Epidermal melanocyte (primary cell): ENCODE measurements at regions not wholly inside any gene's neighbourhood (a gene's known extent, or its start where the extent isn't known, plus 50 kb on each side); places are given as distances from the start of the nearest gene placed in this dataset.
"Not testable (repeated sequence)": the region's sequence is repeated elsewhere in the genome, so short reads cannot be mapped to it uniquely, and the experiment has no call there.

Experiments
- DNase-seq: peaks from one replicate; pipeline ENCODE4 v3.0.0; 2011; ENCODE audit warnings: low spot score; ENCODE audit not compliant: insufficient read length

DNA sequence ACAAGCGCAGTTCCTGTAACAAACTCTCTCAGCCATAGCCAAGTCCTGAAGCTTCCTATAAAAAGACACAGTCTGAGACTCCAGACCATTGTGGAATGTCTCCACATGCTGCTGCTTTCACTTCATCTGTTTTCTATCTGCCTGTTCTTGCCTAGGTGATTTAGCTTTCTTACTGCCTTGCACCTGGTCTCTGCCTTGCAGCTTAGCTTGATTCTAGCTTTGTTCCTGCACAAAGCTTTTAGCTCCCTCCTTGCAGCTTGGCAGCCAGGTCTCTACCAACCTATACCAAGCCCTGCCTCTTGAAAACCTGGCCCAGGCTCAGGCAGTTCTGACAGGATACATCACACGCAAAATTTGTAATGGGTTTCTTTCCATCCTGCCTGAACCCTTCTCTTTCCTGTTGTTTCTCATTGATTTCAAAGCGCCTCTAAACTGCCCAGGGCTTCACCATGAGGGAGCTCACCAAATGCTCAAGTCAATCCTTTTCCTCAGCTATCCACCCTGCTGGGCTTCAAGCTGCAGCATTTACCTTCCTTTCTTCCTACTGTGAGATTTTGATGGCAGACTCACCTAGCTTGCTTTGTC is 941.3 kb upstream of the NXPH2 start:
- DNase-seq: no peak

DNA sequence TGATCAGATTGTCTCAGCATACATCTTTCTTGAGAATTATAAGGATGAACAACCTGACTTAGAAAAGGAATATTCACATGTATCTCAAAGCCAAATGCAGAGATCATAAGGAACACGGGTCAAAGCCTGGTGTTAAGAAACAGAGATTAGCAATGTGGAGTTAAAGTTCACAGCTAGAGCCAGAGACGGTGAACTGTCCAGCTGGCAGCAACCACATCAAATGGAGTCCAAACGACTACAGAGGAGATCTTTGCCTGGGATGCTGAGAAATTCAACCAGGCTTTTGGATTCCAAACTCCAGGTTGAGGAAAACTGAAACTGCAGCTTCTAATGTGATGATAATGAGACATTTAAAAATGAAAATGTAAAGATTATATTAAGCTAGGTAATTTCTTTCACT is 939.9 kb upstream of the NXPH2 start:
- DNase-seq: no peak

DNA sequence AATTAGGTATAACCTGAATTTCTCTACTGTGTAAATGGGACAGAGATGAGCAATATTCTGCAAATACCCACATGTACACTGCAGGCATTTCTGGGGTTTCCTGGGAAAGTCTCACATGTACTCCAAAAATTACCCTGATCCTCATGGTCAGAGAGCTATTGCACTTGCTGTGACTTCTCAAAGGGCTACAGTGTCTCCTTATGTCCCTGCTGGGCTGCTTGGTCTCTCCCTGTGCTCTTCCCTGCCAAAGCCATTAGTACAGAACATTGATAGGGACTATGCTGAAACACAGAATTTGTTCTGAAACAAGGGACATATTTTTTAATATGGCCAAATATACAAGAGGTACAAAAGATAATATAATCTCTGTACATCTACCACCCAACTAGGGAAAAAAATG is 924.4 kb upstream of the NXPH2 start:
- no peak for DNase-seq

DNA sequence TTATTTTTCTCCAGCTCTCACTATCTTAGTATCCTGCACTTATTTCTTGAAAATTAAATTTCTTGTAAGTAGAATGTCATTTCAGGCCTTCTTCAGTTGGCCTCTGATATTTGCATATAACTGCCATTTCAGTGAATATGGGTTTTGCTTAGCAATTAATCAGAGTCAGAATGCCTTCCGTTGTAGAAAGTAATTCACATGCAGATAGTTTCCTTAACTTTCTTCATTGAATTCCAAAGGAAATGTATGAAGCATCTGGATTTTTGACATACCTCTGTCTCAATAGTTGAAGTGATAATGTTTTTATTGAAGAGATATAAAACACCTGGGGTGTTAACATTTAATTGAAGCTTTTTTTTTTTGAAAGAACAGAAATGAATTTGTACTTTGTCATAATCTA is 914.1 kb upstream of the NXPH2 start:
- DNase-seq: no peak

DNA sequence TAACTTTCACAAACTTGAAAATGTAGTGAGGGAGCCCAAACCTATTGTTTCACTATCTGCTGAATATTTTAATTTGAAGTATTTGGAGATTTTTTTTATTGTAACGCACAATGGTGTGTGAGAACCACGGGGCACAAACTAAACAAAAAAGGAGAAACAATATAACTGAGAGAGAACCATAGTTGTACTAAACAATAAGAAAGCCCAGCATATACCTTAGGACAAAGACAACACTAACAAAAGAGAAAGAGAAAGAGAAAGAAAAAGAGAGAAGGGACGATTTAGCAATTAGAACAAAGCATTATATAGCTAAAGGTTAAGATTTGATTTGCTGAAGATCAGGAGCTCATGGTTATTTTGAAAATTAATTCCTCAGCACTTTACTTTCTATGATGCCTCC is 906.0 kb upstream of the NXPH2 start:
- no peak for DNase-seq

DNA sequence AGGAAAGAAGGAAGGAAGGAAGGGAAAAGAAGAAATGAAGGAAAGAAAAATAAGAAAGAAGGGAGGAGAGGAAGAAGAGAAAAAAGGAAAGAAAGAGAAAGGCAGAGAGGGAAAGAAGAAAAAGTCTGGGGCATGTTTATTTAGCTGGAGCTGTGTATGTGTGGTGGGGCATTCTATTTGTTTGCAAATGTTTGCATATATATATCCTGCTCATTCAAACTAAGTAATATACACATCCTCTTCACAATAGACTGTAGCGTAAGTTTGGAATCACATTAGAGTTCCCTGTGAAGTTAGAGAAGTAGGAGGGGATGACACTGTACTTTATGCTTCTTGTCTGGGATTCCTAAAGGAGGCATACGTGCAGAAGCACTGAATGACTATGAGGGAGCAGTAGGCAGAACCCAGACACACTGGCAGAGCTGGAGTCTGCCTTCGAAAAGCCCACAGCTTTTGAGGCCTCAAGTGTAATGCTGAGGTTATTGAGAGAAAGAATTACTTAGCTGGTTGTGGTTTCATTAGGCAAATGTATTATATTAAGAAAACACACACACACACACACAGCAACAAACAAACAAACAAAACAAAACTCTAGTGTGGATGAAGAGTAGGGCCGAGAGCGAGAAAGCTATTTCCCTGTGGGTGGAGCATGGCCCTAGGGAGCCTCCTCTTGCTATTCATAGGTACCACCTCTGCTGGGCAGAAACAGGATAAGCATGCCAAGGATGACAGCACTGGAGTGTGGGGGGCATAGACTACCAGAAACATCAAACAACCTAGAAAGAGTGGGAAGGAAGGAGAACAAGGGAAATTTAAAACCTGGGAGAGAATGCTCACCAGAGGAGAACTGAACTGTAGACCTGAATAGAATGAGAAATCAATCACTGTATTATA is 905.1 kb upstream of the NXPH2 start:
- DNase-seq: no peak

DNA sequence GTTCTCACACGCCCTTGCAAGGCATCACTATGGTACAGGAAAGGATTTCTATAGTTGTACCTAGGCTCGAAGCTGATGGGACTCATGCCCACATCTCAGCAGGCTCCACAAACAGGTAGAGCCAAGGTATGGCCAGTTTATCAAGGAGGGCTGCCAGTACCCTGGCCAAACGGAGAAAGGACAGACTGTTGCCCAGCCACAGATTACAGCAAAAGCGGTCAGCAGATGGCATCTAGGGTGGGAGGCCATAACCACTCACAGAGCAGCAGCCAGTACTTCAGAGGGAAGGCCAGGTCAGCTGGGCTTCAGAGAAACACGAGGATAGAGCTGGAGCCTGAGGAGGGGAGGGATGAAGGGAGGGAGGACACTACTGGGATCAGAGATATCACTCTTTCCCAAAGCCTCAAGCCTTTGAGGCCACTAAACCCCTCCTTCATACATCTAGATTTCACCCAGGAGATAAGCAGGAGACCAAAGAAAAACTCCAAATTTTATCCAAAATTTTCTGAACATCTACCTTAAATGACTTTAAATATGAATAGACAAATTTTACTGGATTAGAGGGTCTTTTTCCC is 904.2 kb upstream of the NXPH2 start:
- no peak for DNase-seq

DNA sequence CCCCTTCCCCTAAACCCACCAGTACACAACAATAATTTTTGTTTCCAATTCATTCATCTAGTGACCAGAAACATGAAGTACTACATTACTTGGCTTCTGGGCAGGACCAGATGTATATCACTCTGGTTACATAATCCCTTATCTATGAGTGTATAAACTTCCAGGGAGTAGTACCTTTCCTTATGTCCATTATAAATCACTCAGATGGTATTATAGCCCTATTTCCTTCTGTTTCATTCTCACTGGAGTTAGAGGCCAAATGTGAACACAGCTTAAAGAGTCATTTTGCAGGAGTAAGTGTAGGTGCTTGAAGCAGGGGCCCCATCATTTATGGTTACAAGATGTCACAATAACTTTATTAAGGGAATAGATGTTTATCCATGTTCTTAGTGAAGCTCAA is 894.4 kb upstream of the NXPH2 start:
- DNase-seq: no peak

DNA sequence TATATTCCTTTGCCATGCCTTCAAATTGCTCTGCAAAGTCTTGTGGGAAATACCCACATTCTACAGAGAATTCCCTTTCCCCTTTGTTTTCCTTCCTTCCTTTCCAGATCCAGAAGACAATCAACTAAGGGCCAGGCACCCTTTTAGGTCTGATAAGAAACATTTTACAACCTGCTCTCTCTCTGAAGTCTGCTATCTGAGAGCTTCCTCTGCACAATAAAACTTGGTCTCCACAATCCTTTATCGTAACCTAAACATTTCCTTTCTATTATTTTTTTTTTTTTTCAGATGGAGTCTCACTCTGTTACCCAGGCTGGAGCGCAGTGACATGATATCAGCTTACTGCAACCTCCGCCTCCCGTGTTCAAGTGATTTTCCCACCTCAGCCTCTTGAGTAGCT is 893.3 kb upstream of the NXPH2 start:
- not testable (repeated sequence) for DNase-seq

DNA sequence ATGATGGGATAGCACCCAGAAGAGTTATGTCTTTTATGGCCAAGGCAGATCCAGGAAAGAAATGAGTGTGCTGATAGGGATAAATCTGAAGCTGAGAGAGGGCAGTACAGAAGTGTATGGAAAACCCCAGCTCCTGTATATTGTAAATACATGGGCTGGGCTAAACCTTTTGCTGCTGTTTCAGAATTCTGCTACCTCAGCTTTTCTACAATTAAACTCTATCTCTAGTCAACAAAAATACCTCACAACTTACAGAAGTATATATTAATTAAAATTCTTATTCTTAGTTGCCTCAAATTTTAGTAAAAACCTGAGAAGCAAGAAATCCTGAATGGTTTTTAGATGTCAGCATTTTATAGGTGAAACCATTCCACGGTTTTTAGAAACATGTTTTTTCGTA is 889.5 kb upstream of the NXPH2 start:
- DNase-seq: no peak

DNA sequence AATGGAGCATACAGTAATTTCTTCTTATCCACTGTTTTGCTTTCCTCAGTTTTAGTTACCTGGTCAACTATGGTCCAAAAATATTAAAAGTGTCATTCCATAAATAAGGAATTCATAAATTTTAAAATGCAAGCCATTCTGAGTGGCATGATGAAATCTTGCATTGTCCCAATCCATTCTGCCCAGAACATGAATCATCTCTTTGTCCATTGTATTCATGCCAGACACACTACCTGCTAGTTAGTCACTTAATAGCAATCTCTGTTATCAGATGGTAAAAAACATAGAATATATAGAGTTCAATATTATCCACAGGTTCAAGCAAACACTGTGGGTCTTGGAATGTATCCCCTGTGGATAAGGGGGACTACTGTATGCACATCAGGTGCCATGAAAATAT is 872.2 kb upstream of the NXPH2 start:
- no peak for DNase-seq

DNA sequence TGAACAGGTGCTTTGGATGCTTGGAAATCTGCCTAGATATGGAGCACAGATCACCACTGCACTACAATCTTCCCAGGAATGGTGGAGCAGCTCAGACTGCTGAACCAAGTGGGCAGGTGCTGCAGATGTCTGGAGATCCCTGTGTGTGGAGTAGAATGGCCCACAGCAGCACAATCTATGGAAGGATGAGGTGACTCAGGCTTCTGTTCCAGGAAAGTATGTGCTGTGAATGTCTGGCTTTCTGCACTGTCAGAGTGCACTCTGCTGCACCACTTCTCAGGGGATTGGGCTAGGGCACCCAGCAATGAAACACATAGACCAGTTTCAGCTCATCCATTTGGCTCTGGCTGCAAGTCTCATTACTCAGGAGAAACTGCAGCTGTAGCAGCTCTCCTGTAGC is 865.4 kb upstream of the NXPH2 start:
- no peak for DNase-seq

DNA sequence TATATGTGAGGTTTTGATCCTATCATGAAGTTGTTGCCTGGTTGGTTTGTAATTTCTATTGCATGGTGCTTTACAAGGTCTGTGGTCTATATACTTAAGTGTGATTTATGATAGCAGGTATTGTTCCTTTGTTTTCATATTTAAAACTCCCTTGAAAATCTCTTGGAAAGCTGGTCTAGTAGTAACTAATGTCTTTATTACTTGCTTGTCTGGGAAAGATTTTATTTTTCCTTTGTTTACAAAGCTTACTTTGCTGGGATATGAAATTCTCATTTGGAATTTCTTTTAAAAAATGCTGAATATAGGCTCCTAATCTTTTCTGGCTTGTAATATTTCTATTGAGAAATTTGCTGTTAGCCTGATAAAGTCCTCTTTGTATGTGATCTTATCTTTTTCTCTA is 862.9 kb upstream of the NXPH2 start:
- DNase-seq: no peak

DNA sequence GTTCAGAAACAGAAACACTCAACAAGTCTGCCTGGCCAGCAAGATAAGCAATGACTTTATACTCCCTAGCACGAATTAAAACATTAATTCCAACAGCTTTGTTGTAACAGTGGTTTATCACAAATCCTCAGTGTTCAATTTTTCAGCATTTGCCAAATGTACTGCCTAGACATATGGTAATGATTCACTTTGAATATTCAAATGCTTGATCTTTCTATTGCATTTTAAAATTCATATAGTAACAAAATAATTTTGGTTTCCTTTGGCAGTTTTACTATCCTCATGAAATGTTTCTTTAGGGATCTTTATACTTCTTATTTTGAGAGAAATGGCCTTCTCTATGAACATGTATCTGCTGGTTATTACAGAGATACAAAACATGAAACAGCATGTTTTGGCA is 851.8 kb upstream of the NXPH2 start:
- DNase-seq: no peak

DNA sequence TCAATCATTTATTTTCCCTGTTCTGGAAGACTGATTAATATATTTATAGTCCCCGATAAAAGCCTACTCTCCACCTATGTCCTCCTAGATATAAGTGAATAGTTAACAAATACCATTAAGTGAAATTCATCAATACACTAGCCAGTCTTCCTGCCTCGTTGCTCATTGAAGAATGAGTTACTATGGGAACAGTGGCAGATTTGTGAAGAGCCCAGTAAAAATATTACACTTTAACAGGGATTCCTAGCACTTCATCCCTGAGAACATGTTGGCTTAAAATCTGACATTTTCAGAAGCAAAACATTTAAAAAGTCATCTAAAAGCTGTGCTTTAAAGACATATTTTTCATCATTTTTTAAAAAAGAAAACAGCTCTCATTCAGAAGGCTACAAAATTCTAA is 848.7 kb upstream of the NXPH2 start:
- no peak for DNase-seq

DNA sequence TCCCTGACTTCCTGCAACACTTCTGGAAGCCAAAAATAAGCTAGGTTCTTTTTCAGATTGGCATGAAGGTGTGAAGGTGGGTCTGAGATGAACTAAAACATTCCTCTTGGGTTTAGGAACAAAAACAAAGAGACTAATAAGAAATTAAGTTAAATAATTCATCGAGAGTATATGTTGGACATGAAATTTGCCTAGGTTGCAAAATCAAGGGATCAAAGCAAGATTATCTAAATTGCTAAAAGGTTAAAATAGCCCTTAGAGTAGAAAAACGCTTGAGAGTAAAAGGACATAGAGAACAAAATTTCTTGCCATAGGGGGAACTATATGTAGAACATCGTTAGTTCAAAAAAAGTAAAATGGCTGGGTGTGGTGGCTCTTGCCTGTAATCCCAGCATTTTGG is 845.9 kb upstream of the NXPH2 start:
- no peak for DNase-seq

DNA sequence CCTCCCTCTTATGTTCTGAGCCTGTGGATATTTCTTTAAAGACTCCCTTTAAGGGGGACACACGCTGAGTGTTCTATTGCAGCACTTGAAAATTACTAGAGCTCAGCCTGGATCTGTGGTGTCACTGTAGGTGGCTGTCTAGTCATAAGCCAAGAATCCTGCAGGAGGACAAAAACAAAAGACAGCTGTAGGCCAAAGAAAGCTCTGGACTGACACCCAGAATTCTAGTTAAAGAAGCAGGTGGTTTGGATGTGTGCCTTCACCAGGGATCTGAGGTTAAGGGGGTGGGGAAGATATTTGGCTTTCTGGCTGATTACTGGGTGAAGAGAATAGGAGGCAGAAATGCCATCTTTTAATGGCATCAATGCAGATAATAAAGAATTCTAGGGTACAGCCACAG is 842.5 kb upstream of the NXPH2 start:
- no peak for DNase-seq

DNA sequence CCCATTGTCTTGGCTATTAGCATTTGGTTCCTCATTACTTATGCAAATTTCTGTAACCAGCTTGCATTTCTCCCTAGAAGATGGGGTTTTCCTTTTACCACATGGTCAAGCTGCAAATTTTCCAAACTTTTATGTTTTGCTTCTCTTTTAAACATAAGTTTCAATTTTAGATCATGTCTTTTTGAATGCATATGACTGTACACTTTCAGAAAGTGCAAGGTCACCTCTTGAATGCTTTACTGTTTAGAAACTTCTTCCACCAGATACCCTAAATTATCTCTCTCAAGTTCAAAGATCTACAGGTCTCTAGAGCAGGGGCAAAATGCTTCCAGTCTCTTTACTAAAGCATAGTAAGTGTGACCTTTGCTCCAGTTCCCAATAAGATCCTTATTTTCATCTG is 837.6 kb upstream of the NXPH2 start:
- no peak for DNase-seq

DNA sequence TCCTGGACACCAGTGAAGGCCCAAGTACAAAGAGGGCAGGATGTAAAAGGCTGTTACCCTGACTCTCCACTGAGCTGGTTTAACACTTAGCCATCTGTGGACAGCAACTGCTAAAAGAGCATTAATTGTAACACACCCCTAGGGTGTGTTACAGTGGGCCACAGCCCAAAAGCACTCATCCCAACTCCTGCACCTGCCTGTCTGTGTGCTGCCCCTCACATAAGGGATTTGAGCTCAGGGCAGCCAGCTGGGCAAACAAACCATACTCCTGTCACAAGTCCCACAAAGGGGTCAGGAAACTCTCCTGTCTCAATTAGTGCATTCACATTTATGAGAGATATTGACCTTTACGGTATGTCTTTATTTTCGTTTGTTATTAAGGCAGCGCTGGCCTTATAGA is 833.1 kb upstream of the NXPH2 start:
- DNase-seq: no peak

DNA sequence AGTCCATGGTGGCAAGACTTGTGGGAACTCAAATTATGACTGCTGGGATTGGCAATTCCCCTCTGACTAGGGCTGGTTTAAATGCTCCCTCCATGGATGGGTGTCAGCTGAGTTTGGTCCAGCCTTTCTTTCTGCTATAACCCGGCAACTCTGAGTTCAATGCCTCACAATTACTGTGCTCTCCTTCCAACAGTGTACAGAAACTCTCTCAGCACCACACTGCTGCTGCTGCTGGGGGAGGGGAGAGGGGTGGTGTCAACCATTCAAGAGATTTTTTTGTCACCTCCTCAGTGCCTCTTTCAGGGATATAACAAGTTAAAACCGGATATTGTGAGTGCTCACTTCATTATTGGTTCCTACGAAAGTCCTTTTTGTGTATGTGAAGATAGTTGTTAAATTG is 830.3 kb upstream of the NXPH2 start:
- no peak for DNase-seq

DNA sequence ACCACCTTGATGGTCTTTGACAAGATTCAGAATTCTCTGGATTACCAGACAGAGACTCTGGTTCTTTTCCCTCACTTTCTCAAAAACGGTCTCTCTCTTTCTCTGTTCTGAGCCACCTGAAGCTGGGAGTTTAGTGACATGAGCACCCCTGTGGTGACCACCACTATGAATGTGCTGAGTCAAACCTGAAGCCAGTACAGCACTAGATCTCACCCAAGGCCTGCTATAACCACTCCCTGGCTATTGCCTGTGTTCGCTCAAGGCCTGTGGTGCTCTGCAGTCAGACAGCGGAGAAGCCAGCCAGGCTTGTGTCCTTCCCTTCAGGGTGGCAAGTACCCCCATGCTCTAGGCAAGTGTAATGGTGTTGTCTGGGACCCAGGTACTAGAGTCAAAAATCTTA is 828.9 kb upstream of the NXPH2 start:
- DNase-seq: no peak

DNA sequence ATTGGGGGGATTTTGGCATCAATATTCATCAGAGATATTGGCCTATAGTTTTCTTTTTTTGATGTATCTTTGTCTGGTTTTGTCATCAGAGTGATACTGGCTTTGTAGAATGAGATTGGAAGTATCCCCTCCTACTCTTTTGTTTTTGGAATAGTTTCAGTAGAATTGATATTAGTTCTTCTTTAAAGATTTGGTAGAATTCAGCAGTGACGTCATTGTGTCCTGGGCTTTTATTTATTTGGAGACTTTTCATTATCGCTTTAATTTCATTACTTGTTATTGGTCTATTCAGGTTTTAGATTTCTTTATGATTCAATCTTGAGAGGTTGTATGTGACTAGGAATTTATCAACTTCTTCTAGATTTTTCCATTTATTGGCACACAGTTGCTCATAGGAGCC is 825.5 kb upstream of the NXPH2 start:
- no peak for DNase-seq

DNA sequence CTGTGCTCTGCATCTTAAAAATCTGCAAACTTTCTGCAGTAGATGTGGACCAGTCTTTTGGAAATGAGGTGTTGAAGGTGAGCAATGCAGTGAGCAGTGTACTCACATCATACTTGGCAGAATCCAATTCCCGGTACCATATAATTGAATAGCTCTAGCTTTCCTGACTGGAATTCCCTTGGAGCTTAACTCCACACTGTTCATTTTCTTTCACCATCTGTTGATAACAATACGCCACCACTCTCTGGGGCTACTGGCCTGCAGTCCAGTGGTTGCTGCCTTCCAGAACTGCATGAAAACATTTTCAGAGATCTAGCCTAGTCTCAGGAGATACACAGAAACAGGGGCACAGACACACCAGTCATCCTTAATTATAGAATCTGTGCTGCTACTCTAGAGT is 820.0 kb upstream of the NXPH2 start:
- DNase-seq: no peak
